GM12878 (cell line): ENCODE measurements at regions not wholly inside any gene's neighbourhood (a gene's known extent, or its start where the extent isn't known, plus 50 kb on each side); places are given as distances from the start of the nearest gene placed in this dataset.

Experiments
- ATAC-seq: fragments of 200-7000 bp; cut with Tn5 transposase; 3 replicates; pipeline ENCODE4 v1.9.1; 2020; ENCODE audit warnings: mild to moderate bottlenecking, moderate library complexity
- BruUV-seq: library from RNA; stranded (reverse); fragments of 400-500 nt; replicated peaks from 2 replicates; lab custom pipeline; 2021; lab: Mats Ljungman, UMichigan
- CTCF ChIA-PET: fragments of 300-600 bp; sonication (Branson Sonifier 250); formaldehyde crosslinking; extraction: SDS; loops from one replicate; lab custom pipeline; 2021; ENCODE audit warnings: inconsistent platforms; lab: Yijun Ruan, JAX
- POLR2A ChIA-PET: fragments of 350-600 bp; formaldehyde crosslinking; extraction: SDS; loops from one replicate; lab custom pipeline; 2021; ENCODE audit warnings: inconsistent platforms; lab: Charles Lee
- RAD21 ChIA-PET: fragments of 300-600 bp; sonication (Branson Sonifier 250); formaldehyde crosslinking; loops from one replicate; lab custom pipeline; 2023; ENCODE audit warnings: antibody characterized with exemption; ENCODE audit not compliant: unreplicated experiment; lab: Charles Lee
- SMC1A ChIA-PET: fragments of 300-600 bp; sonication (Branson Sonifier 250); formaldehyde crosslinking; loops from one replicate; lab custom pipeline; 2023; ENCODE audit not compliant: unreplicated experiment, uncharacterized antibody; lab: Charles Lee
- DNase-seq: peaks from one replicate; pipeline ENCODE4 v3.0.0-alpha.2; 2011; ENCODE audit warnings: low read depth, low spot score
- FAIRE-seq: peaks from 3 replicates; lab custom pipeline; 2011; peaks lifted over from hg19 to GRCh38; lab: Jason Lieb, UNC
- H2AFZ ChIP-seq: 2 replicates; pipeline ENCODE4 v1.6.0; 2011; ENCODE audit warnings: low read depth, low read length, control low read depth; ENCODE audit not compliant: control insufficient read depth
- H3K27ac ChIP-seq: 2 replicates; pipeline ENCODE4 v1.5.1; 2011; ENCODE audit warnings: control low read depth; ENCODE audit not compliant: control insufficient read depth, insufficient read depth
- H3K27me3 ChIP-seq, 2 experiments: replicated peaks in 1 of 2; 2 replicates each; pipeline versions ENCODE4 v1.6.0 to v1.6.1; 2011; ENCODE audit warnings: low read length in 1 of 2; ENCODE audit not compliant: control insufficient read depth in 2 of 2, insufficient read depth in 2 of 2
- H3K36me3 ChIP-seq, 2 experiments: 2 replicates each; pipeline ENCODE4 v1.5.1; 2011; ENCODE audit warnings: low read length in 1 of 2; ENCODE audit not compliant: control insufficient read depth in 2 of 2, insufficient read depth in 2 of 2
- H3K4me1 ChIP-seq: 2 replicates; pipeline ENCODE4 v1.6.1; 2011; ENCODE audit warnings: mild to moderate bottlenecking, low read length, moderate library complexity, mixed read lengths; ENCODE audit not compliant: control insufficient read depth, insufficient read depth
- H3K4me2 ChIP-seq: 2 replicates; pipeline ENCODE4 v1.6.0; 2011; ENCODE audit warnings: control low read depth; ENCODE audit not compliant: control insufficient read depth, insufficient read depth
- H3K4me3 ChIP-seq: fragments of 200-600 bp; sonication (generic); 2 replicates; pipeline ENCODE4 v1.5.1; 2016
- H3K79me2 ChIP-seq: 2 replicates; pipeline ENCODE4 v1.6.0; 2011; ENCODE audit warnings: low read length; ENCODE audit not compliant: control insufficient read depth, insufficient read depth
- H3K9ac ChIP-seq: 2 replicates; pipeline ENCODE4 v1.8.0; 2011; ENCODE audit warnings: low read length, control low read depth, mixed read lengths; ENCODE audit not compliant: control insufficient read depth, insufficient read depth
- H3K9me3 ChIP-seq: replicated peaks from 3 replicates; pipeline ENCODE4 v1.5.1; 2011; ENCODE audit warnings: mild to moderate bottlenecking, low read length; ENCODE audit not compliant: control insufficient read depth, insufficient read depth
- H4K20me1 ChIP-seq: 2 replicates; pipeline ENCODE4 v1.6.0; 2011; ENCODE audit not compliant: control insufficient read depth, insufficient read depth
- CHD4 ChIP-seq: fragments of 200-600 bp; sonication (generic); IDR thresholded peaks from 2 replicates; pipeline ENCODE4 v1.6.1; 2016; ENCODE audit warnings: mild to moderate bottlenecking
- DPF2 ChIP-seq: fragments of 450-650 bp; IDR thresholded peaks from 2 replicates; pipeline ENCODE4 v1.6.1; 2017; ENCODE audit warnings: mild to moderate bottlenecking
- EGR1 ChIP-seq, 2 experiments: IDR thresholded peaks; 1 replicate in 1 of 2; 2 replicates in 1 of 2; pipeline ENCODE4 v1.6.1; 2011 to 2012; ENCODE audit warnings: low read depth in 2 of 2, low read length in 2 of 2, borderline replicate concordance in 1 of 2, mild to moderate bottlenecking in 1 of 2, moderate library complexity in 1 of 2
- EZH2 ChIP-seq: IDR thresholded peaks from 2 replicates; pipeline ENCODE4 v1.6.1; 2012; ENCODE audit warnings: low read depth, mild to moderate bottlenecking, control low read depth, inconsistent platforms, low read length, borderline replicate concordance; ENCODE audit not compliant: control insufficient read depth
- FOXK2 ChIP-seq: fragments of 450-650 bp; IDR thresholded peaks from 2 replicates; pipeline ENCODE4 v1.6.1; 2017; ENCODE audit warnings: mild to moderate bottlenecking, moderate library complexity
- NBN ChIP-seq: fragments of 450-650 bp; IDR thresholded peaks from 2 replicates; pipeline ENCODE4 v1.6.1; 2016
- RELA ChIP-seq: fragments of 450-650 bp; IDR thresholded peaks from 2 replicates; pipeline ENCODE4 v1.8.0; 2014; ENCODE audit warnings: borderline replicate concordance; ENCODE audit not compliant: partially characterized antibody
- STAT3 ChIP-seq: IDR thresholded peaks from 2 replicates; pipeline ENCODE4 v1.6.1; 2011; ENCODE audit warnings: low read depth, low read length, improper control_type of control experiment
- ZNF207 ChIP-seq: fragments of 450-650 bp; IDR thresholded peaks from 2 replicates; pipeline ENCODE4 v1.6.1; 2014; ENCODE audit warnings: antibody characterized with exemption, mild to moderate bottlenecking, borderline replicate concordance
- ZNF384 ChIP-seq: IDR thresholded peaks from 2 replicates; pipeline ENCODE4 v1.6.1; 2012; ENCODE audit warnings: low read depth, mild to moderate bottlenecking, low read length, improper control_type of control experiment, borderline replicate concordance
- WGBS: methylation state at CpG from one replicate; pipeline ENCODE4 v1.1.6; 2016; ENCODE audit warnings: low lambda C conversion rate; ENCODE audit not compliant: insufficient replicate concordance, insufficient coverage; ENCODE audit errors: missing lambda C conversion rate; 5-methylcytosine and 5-hydroxymethylcytosine counted together
- in situ Hi-C: fragments of 300-500 bp; cut with MboI; formaldehyde crosslinking; loops from 9 replicates; pipeline ENCODE4 v1.14.3; 2018; ENCODE audit warnings: mixed read lengths
- intact Hi-C: fragments of 100-400 bp; cut with micrococcal nuclease; formaldehyde crosslinking; loops from one replicate; pipeline ENCODE4 v1.14.2; 2022; ENCODE audit not compliant: unreplicated experiment
- TF ChIP-seq, protein P1 (sequence below): fragments of 450-650 bp; formaldehyde crosslinking; IDR thresholded peaks from 2 replicates; pipeline ENCODE4 v1.4.0; 2020; ENCODE audit warnings: mild to moderate bottlenecking, moderate library complexity

DNA sequence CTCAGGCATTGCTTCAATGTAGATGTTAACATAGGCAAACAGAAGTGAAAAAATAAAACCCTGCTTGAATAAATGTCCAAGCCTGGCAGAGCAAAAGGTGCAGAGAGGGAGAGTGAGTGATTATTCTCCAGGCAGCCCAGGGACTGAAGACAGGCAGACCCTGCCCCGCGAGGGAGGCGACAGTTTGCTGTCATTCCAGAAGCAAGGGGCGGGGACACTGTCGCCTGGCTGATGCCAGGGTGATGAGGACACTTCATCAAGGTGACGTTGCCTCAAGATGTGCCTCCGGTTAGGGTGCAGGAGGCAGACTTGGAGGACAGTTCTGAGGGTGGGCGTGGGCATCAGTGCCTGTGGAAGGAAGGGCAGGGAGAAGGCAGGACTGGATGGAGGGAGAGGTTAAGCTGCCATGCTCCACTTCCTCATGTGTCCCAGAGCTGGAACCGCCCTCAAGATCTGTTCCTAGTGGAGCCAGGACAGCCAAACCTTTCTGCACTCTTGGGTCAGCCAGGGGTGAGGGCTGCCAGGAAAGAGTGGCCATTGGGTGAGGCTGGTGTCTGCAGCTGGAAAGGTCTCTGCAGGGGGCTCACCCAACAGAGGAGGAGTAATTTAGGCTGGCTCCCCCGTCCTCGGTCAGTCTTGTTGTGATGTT, 560.5 kb upstream of the MKI67 start (continued):
- no peak for TF ChIP-seq NBN
- TF ChIP-seq ZNF207, result no peak
- TF ChIP-seq STAT3, result no peak
- no peak for TF ChIP-seq EZH2
- TF ChIP-seq, protein P1, sequence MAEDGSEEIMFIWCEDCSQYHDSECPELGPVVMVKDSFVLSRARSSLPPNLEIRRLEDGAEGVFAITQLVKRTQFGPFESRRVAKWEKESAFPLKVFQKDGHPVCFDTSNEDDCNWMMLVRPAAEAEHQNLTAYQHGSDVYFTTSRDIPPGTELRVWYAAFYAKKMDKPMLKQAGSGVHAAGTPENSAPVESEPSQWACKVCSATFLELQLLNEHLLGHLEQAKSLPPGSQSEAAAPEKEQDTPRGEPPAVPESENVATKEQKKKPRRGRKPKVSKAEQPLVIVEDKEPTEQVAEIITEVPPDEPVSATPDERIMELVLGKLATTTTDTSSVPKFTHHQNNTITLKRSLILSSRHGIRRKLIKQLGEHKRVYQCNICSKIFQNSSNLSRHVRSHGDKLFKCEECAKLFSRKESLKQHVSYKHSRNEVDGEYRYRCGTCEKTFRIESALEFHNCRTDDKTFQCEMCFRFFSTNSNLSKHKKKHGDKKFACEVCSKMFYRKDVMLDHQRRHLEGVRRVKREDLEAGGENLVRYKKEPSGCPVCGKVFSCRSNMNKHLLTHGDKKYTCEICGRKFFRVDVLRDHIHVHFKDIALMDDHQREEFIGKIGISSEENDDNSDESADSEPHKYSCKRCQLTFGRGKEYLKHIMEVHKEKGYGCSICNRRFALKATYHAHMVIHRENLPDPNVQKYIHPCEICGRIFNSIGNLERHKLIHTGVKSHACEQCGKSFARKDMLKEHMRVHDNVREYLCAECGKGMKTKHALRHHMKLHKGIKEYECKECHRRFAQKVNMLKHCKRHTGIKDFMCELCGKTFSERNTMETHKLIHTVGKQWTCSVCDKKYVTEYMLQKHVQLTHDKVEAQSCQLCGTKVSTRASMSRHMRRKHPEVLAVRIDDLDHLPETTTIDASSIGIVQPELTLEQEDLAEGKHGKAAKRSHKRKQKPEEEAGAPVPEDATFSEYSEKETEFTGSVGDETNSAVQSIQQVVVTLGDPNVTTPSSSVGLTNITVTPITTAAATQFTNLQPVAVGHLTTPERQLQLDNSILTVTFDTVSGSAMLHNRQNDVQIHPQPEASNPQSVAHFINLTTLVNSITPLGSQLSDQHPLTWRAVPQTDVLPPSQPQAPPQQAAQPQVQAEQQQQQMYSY (CRISPR knock-in tag), result no peak
- no peak for TF ChIP-seq DPF2
- TF ChIP-seq, all 136 proteins: peak for 0

DNA sequence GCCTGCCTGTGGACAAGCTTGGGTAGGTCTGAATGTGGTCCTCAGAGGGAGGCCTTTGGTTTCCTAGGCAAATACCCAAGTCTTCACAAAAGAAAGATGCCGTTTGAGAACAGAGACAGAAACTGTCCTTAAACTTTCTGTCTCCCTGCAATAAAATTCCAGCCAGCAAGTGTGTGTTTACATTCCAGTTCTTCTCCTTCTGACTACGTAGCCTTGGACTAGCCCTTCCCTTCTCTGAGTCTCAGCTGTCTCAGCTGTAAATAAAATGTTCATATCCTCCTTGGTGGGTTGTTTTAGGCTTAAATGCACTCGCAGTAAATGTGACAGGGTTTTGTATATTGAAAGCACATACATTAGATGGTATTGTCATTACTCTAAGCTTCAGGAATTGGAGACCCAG, 561.2 kb upstream of the MKI67 start:
- in situ Hi-C loops, result no loop called here
- RAD21 ChIA-PET, result no interaction called here
- Histone ChIP-seq H3K27me3 (no peaks in the 10 kb centered on the region; a peak in 1 of 4 replicates), H3K9me3 (no peaks in the 10 kb centered on the region), H3K36me3 (no peaks in the 10 kb centered on the region), H3K4me2 (no peak overlapping the region), H3K4me1 (no peaks in the 10 kb centered on the region), H3K9ac (no peak overlapping the region), H3K27ac (no peak overlapping the region), H3K79me2 (no peaks in the 10 kb centered on the region), H2AFZ (no peak overlapping the region), H3K4me3 (no peak overlapping the region), H4K20me1 (no peaks in the 10 kb centered on the region)
- no TSS peak for BruUV-seq
- CTCF ChIA-PET, result interaction anchor here (1.0 kb wide), 1 partner anchor 27 kb away, joined by 4 read pairs; no protein-coding TSS in a partner anchor
- POLR2A ChIA-PET, result no interaction called here
- no peak for FAIRE-seq
- 0% methylated on average over 3 of the region's 3 CpGs for WGBS
- SMC1A ChIA-PET, result no interaction called here
- no peak for TF ChIP-seq EGR1 (IDR thresholded peaks at IDR 0.05; ENCODE audit: borderline replicate concordance in 1 of 2, low read depth in 2 of 2, low read length in 2 of 2)
- TF ChIP-seq RELA, result no peak
- no peak for TF ChIP-seq ZNF384
- no peak for TF ChIP-seq CHD4
- TF ChIP-seq FOXK2, result no peak
- intact Hi-C loops, result no loop called here
- ATAC-seq, result no peak
- DNase-seq, result no peak
